Endothelial cell of umbilical vein (primary cell): ENCODE measurements at regions not wholly inside any gene's neighbourhood (a gene's known extent, or its start where the extent isn't known, plus 50 kb on each side); places are given as distances from the start of the nearest gene placed in this dataset.

Experiments used
- EZH2 ChIP-seq: IDR thresholded peaks from 2 replicates; pipeline ENCODE4 v1.6.1; 2012; ENCODE audit warnings: borderline replicate concordance, low read depth, mild to moderate bottlenecking, moderate library complexity, low read length, inconsistent platforms; ENCODE audit not compliant: severe bottlenecking
- TF ChIP-seq, protein P1 (sequence below), 2 donors: IDR thresholded peaks; 1 replicate in 1 of 2; 2 replicates in 1 of 2; pipeline ENCODE4 v1.5.1; 2011; ENCODE audit warnings: low read length in 2 of 2, mild to moderate bottlenecking in 2 of 2, moderate library complexity in 2 of 2, control low read depth in 1 of 2, inconsistent platforms in 1 of 2, low read depth in 1 of 2; ENCODE audit not compliant: insufficient read depth in 1 of 2; ENCODE audit errors: extremely low read depth in 1 of 2

DNA sequence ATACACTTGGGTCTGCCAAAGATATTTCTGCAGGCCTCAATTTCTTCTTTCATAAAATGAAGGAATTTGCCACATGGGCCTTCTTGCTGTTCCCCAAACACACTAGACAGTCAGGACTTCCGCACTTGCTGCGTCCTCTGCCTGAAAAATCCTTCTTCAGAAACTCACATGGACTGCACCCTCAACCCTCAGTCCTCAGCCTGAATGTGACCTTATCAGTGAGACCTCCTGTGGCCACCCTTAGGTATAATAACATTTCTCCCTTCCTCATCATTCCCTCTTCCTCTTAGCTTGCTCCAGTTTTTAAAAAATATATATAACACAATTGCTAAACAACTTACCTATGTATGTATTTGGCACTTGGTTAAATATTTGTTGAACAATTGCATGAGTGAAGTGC lies 257.5 kb downstream of the MFSD1 start:
- TF ChIP-seq, protein P1, sequence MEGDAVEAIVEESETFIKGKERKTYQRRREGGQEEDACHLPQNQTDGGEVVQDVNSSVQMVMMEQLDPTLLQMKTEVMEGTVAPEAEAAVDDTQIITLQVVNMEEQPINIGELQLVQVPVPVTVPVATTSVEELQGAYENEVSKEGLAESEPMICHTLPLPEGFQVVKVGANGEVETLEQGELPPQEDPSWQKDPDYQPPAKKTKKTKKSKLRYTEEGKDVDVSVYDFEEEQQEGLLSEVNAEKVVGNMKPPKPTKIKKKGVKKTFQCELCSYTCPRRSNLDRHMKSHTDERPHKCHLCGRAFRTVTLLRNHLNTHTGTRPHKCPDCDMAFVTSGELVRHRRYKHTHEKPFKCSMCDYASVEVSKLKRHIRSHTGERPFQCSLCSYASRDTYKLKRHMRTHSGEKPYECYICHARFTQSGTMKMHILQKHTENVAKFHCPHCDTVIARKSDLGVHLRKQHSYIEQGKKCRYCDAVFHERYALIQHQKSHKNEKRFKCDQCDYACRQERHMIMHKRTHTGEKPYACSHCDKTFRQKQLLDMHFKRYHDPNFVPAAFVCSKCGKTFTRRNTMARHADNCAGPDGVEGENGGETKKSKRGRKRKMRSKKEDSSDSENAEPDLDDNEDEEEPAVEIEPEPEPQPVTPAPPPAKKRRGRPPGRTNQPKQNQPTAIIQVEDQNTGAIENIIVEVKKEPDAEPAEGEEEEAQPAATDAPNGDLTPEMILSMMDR (IDR thresholded peaks at IDR 0.05; ENCODE audit: extremely low read depth in 1 of 2, insufficient read depth in 1 of 2, low read depth in 1 of 2, low read length in 2 of 2): no peak
- no peak for TF ChIP-seq EZH2
